IMR-90 (cell line): ENCODE measurements at regions not wholly inside any gene's neighbourhood (a gene's known extent, or its start where the extent isn't known, plus 50 kb on each side); places are given as distances from the start of the nearest gene placed in this dataset.

Experiments used
- ATAC-seq: fragments of 200-7000 bp; cut with Tn5 transposase; 2 replicates; pipeline ENCODE4 v1.9.1; 2020; ENCODE audit warnings: low read depth, mild to moderate bottlenecking, moderate library complexity
- BruUV-seq: library from RNA; stranded (reverse); fragments of 400-500 nt; replicated peaks from 2 replicates; lab custom pipeline; 2021; lab: Mats Ljungman, UMichigan
- CTCF ChIA-PET: fragments of 300-600 bp; formaldehyde crosslinking; extraction: SDS; loops from one replicate; lab custom pipeline; 2021; ENCODE audit warnings: antibody characterized with exemption; lab: Yijun Ruan, JAX
- POLR2A ChIA-PET: fragments of 300-600 bp; sonication (Branson Sonifier 250); formaldehyde crosslinking; loops from one replicate; lab custom pipeline; 2022; ENCODE audit warnings: antibody characterized with exemption; ENCODE audit not compliant: unreplicated experiment; lab: Charles Lee
- DNase-seq: peaks from one replicate; pipeline ENCODE4 v3.0.0; 2013
- H2AFZ ChIP-seq: replicated peaks from 2 replicates; pipeline ENCODE3; 2013; ENCODE audit warnings: low read length, mild to moderate bottlenecking; ENCODE audit not compliant: poor library complexity
- H2AK5ac ChIP-seq: 2 replicates; pipeline ENCODE4 v1.6.1; 2013; ENCODE audit warnings: low read depth, low read length, inconsistent platforms
- H2AK9ac ChIP-seq: replicated peaks from 2 replicates; pipeline ENCODE3; 2013; ENCODE audit warnings: mild to moderate bottlenecking, low read depth, low read length, moderate library complexity; ENCODE audit not compliant: poor library complexity
- H2BK120ac ChIP-seq: 2 replicates; pipeline ENCODE4 v1.6.1; 2013; ENCODE audit warnings: low read depth, low read length, inconsistent platforms
- H2BK15ac ChIP-seq: 3 replicates; pipeline ENCODE4 v1.6.1; 2013; ENCODE audit warnings: low read depth, low read length, inconsistent platforms
- H2BK20ac ChIP-seq: 2 replicates; pipeline ENCODE4 v1.6.1; 2013; ENCODE audit warnings: low read depth, mild to moderate bottlenecking, inconsistent platforms, low read length, moderate library complexity
- H2BK5ac ChIP-seq: 2 replicates; pipeline ENCODE4 v1.6.1; 2013; ENCODE audit warnings: mild to moderate bottlenecking, low read depth, low read length, inconsistent platforms; ENCODE audit not compliant: poor library complexity, severe bottlenecking
- H3K14ac ChIP-seq: replicated peaks from 2 replicates; pipeline ENCODE4 v1.6.1; 2013; ENCODE audit warnings: low read depth, low read length, inconsistent platforms
- H3K18ac ChIP-seq: 2 replicates; pipeline ENCODE4 v1.6.1; 2013; ENCODE audit warnings: low read depth, low read length, control low read depth
- H3K23ac ChIP-seq: 2 replicates; pipeline ENCODE4 v1.6.1; 2013; ENCODE audit warnings: low read depth, low read length, inconsistent platforms
- H3K27ac ChIP-seq: 2 replicates; pipeline ENCODE4 v1.5.1; 2013; ENCODE audit warnings: mild to moderate bottlenecking, control low read depth, low read length; ENCODE audit not compliant: insufficient read depth
- H3K27me3 ChIP-seq: 2 replicates; pipeline ENCODE4 v1.6.1; 2013; ENCODE audit warnings: low read length; ENCODE audit not compliant: control insufficient read depth, insufficient read depth
- H3K36me3 ChIP-seq: 2 replicates; pipeline ENCODE4 v1.6.1; 2013; ENCODE audit warnings: low read length, mixed read lengths; ENCODE audit not compliant: control insufficient read depth, insufficient read depth
- H3K4ac ChIP-seq: 2 replicates; pipeline ENCODE4 v1.6.1; 2013; ENCODE audit warnings: low read depth, low read length, inconsistent platforms
- H3K4me1 ChIP-seq: 2 replicates; pipeline ENCODE4 v1.6.1; 2013; ENCODE audit warnings: low read length, mixed read lengths; ENCODE audit not compliant: control insufficient read depth, insufficient read depth
- H3K4me2 ChIP-seq: 2 replicates; pipeline ENCODE4 v1.6.1; 2013; ENCODE audit warnings: low read depth, mild to moderate bottlenecking, control low read depth, low read length, moderate library complexity
- H3K4me3 ChIP-seq: 2 replicates; pipeline ENCODE4 v1.5.1; 2013; ENCODE audit warnings: low read depth, mild to moderate bottlenecking, control low read depth, low read length, moderate library complexity; ENCODE audit not compliant: insufficient read depth
- H3K56ac ChIP-seq: 2 replicates; pipeline ENCODE4 v1.6.1; 2013; ENCODE audit warnings: low read length, inconsistent platforms; ENCODE audit not compliant: insufficient read depth; ENCODE audit errors: extremely low read depth
- H3K79me1 ChIP-seq, 2 experiments: 2 replicates each; pipeline ENCODE4 v1.6.1; 2013; ENCODE audit warnings: low read length in 2 of 2, inconsistent platforms in 1 of 2, low read depth in 1 of 2
- H3K9ac ChIP-seq: 2 replicates; pipeline ENCODE4 v1.6.1; 2013; ENCODE audit warnings: low read depth, low read length, control low read depth
- H3K9me1 ChIP-seq: 2 replicates; pipeline ENCODE4 v1.6.1; 2013; ENCODE audit warnings: low read length, inconsistent platforms; ENCODE audit not compliant: insufficient read depth
- H3K9me3 ChIP-seq: 2 replicates; pipeline ENCODE4 v1.6.1; 2013; ENCODE audit warnings: low read length; ENCODE audit not compliant: control insufficient read depth, insufficient read depth
- H4K20me1 ChIP-seq: 2 replicates; pipeline ENCODE4 v1.6.1; 2013; ENCODE audit warnings: low read length, inconsistent platforms; ENCODE audit not compliant: insufficient read depth
- H4K5ac ChIP-seq: 2 replicates; pipeline ENCODE4 v1.6.1; 2013; ENCODE audit warnings: mild to moderate bottlenecking, low read depth, low read length, control low read depth
- H4K8ac ChIP-seq, 2 experiments: 2 replicates each; pipeline ENCODE4 v1.6.1; 2013; ENCODE audit warnings: low read depth in 2 of 2, low read length in 2 of 2, control low read depth in 1 of 2, inconsistent platforms in 1 of 2
- H4K91ac ChIP-seq: 2 replicates; pipeline ENCODE4 v1.6.1; 2013; ENCODE audit warnings: low read depth, low read length, inconsistent platforms; ENCODE audit not compliant: insufficient read depth
- BHLHE40 ChIP-seq: fragments of 150-350 bp; IDR thresholded peaks from 2 replicates; pipeline ENCODE4 v1.6.1; 2016; ENCODE audit warnings: mild to moderate bottlenecking, low read depth, low read length
- CTCF ChIP-seq: conservative IDR thresholded peaks from 2 replicates; pipeline ENCODE4 v1.5.1; 2012; ENCODE audit warnings: mild to moderate bottlenecking, low read depth, low read length, improper control_type of control experiment
- FOS ChIP-seq: fragments of 150-350 bp; IDR thresholded peaks from 2 replicates; pipeline ENCODE4 v1.6.1; 2016; ENCODE audit warnings: low read depth, low read length
- MAFK ChIP-seq: IDR thresholded peaks from 2 replicates; pipeline ENCODE4 v1.6.1; 2012; ENCODE audit warnings: low read depth, low read length, improper control_type of control experiment
- MAZ ChIP-seq: IDR thresholded peaks from 2 replicates; pipeline ENCODE4 v1.6.1; 2012; ENCODE audit warnings: low read depth, mild to moderate bottlenecking, low read length, improper control_type of control experiment, moderate library complexity, borderline replicate concordance
- MXI1 ChIP-seq: IDR thresholded peaks from 2 replicates; pipeline ENCODE4 v1.6.1; 2012; ENCODE audit warnings: low read depth, mild to moderate bottlenecking, low read length, moderate library complexity, borderline replicate concordance
- NFE2L2 ChIP-seq: fragments of 150-350 bp; IDR thresholded peaks from 2 replicates; pipeline ENCODE4 v1.6.1; 2016; ENCODE audit warnings: low read depth, mild to moderate bottlenecking, low read length
- RAD21 ChIP-seq: IDR thresholded peaks from 2 replicates; pipeline ENCODE4 v1.6.1; 2012; ENCODE audit warnings: low read length, improper control_type of control experiment
- RCOR1 ChIP-seq: IDR thresholded peaks from 2 replicates; pipeline ENCODE4 v1.6.1; 2012; ENCODE audit warnings: mild to moderate bottlenecking, low read length, improper control_type of control experiment; ENCODE audit not compliant: insufficient replicate concordance
- SMC3 ChIP-seq: fragments of 150-350 bp; IDR thresholded peaks from 2 replicates; pipeline ENCODE4 v1.6.1; 2016; ENCODE audit warnings: low read depth, mild to moderate bottlenecking, antibody characterized with exemption, low read length, moderate library complexity
- WGBS, 2 experiments: methylation state at CpG; one replicate each; pipeline versions ENCODE4 v1.1.5 to v1.1.7; 2013; ENCODE audit warnings: missing lambda C conversion rate in 2 of 2; ENCODE audit not compliant: insufficient read length in 1 of 2; ENCODE audit errors: extremely low coverage in 2 of 2; 5-methylcytosine and 5-hydroxymethylcytosine counted together
- dilution Hi-C: fragments of 300-500 bp; cut with HindIII; formaldehyde crosslinking; loops from one replicate; pipeline ENCODE4 v1.14.3; 2018; ENCODE audit warnings: low sequenced_read_pairs; ENCODE audit not compliant: unreplicated experiment
- in situ Hi-C: fragments of 300-500 bp; cut with MboI; formaldehyde crosslinking; loops from 3 replicates; pipeline ENCODE4 v1.14.3; 2019; ENCODE audit warnings: low sequenced_read_pairs, inconsistent platforms, mixed read lengths
- intact Hi-C: fragments of 100-400 bp; cut with micrococcal nuclease; formaldehyde crosslinking; loops from 2 replicates; pipeline ENCODE4 v1.10.0; 2022
- TF ChIP-seq, protein P1 (sequence below): fragments of 150-350 bp; IDR thresholded peaks from 2 replicates; pipeline ENCODE4 v1.6.1; 2017; ENCODE audit warnings: mild to moderate bottlenecking, antibody characterized with exemption, low read length, low read depth

DNA sequence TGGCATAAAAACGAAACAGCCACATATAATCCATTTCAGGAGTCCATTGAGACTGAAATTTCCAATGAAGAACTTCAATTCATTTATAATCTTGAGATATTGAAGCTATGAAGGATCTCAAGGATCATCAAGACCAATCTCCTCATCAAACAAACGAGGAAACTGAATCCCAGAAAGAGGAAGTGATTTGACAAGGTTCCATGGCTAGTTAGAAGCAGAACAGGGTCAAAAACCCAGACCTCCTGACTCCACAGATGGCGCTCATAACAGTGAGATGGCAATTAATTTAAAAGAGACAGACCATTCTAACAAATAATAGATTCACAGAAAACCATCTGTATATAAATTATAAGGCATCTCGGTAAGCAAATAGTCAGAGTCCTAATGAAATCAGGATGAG, 229.7 kb downstream of the KCTD12 start:
- H3K4me1 ChIP-seq: no peaks in the 10 kb centered on the region
- no TSS peak for BruUV-seq
- intact Hi-C loops: no loop called here

More for the DNA sequence above, 229.7 kb downstream of the KCTD12 start:
- TF ChIP-seq MAZ (no peak), MAFK (no peak), BHLHE40 (no peak), MXI1 (no peak), CTCF (no peak), NFE2L2 (no peak), SMC3 (no peak), RAD21 (no peak), FOS (no peak), RCOR1 (no peak)
- TF ChIP-seq, protein P1, sequence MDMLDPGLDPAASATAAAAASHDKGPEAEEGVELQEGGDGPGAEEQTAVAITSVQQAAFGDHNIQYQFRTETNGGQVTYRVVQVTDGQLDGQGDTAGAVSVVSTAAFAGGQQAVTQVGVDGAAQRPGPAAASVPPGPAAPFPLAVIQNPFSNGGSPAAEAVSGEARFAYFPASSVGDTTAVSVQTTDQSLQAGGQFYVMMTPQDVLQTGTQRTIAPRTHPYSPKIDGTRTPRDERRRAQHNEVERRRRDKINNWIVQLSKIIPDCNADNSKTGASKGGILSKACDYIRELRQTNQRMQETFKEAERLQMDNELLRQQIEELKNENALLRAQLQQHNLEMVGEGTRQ: no peak
- WGBS, 2 experiments: no CpG with 5 or more reads among the region's 4 CpGs
- dilution Hi-C loops: no loop called here
- Histone ChIP-seq H3K9me3 (no peaks in the 10 kb centered on the region), H3K9me1 (no peaks in the 10 kb centered on the region), H4K91ac (no peak overlapping the region), H2AFZ (no peak overlapping the region), H4K5ac (no peak overlapping the region), H3K4me3 (no peak overlapping the region), H3K14ac (no peak overlapping the region), H3K36me3 (no peaks in the 10 kb centered on the region), H3K4ac (no peak overlapping the region), H3K23ac (no peak overlapping the region), H3K9ac (no peak overlapping the region), H3K56ac (no peak overlapping the region), H3K27ac (no peak overlapping the region), H4K8ac (no peak overlapping the region), H2AK5ac (no peak overlapping the region), H2BK20ac (no peak overlapping the region), H2BK120ac (no peak overlapping the region), H2AK9ac (no peak overlapping the region), H4K20me1 (no peaks in the 10 kb centered on the region), H3K79me1 (no peaks in the 10 kb centered on the region), H2BK5ac (no peak overlapping the region), H3K4me2 (no peak overlapping the region), H3K27me3 (no peaks in the 10 kb centered on the region), H2BK15ac (no peak overlapping the region), H3K18ac (no peak overlapping the region)
- DNase-seq (no peak), ATAC-seq (no peak)
- in situ Hi-C loops: no loop called here
- ChIA-PET CTCF (interaction anchor here (0.5 to 1.4 kb wide), 2 partner anchors 9 to 458 kb away, joined by 3 read pairs; no protein-coding TSS in a partner anchor), POLR2A (no interaction called here)
